PFSK-1 (cell line): ENCODE measurements at regions not wholly inside any gene's neighbourhood (a gene's known extent, or its start where the extent isn't known, plus 50 kb on each side); places are given as distances from the start of the nearest gene placed in this dataset.

Experiments
- FOXP2 ChIP-seq: optimal IDR thresholded peaks from 2 replicates; pipeline ENCODE3; 2011; ENCODE audit warnings: borderline replicate concordance, control low read depth, inconsistent platforms; ENCODE audit not compliant: insufficient read depth; ENCODE audit errors: extremely low read length, extremely low read depth
- POLR2AphosphoS5 ChIP-seq: IDR thresholded peaks from 2 replicates; pipeline ENCODE4 v1.6.1; 2012; ENCODE audit warnings: low read depth, mild to moderate bottlenecking, control low read depth, low read length, moderate library complexity
- SIN3A ChIP-seq: IDR thresholded peaks from 2 replicates; pipeline ENCODE4 v1.6.1; 2012; ENCODE audit warnings: mild to moderate bottlenecking, low read length, moderate library complexity, borderline replicate concordance; ENCODE audit not compliant: insufficient read depth
- TAF1 ChIP-seq: IDR thresholded peaks from 2 replicates; pipeline ENCODE4 v1.6.1; 2012; ENCODE audit warnings: low read length, control low read depth, borderline replicate concordance; ENCODE audit not compliant: insufficient read depth
- TF ChIP-seq, protein P1 (sequence below), 2 experiments: IDR thresholded peaks; 2 replicates each; pipeline versions ENCODE4 v1.6.1 to v1.8.0; 2011 to 2012; ENCODE audit warnings: low read depth in 2 of 2, low read length in 2 of 2, control low read depth in 1 of 2, inconsistent platforms in 1 of 2, mild to moderate bottlenecking in 1 of 2, moderate library complexity in 1 of 2; ENCODE audit not compliant: insufficient read depth in 1 of 2

GRCh38 chr11:115892016-115892415 lies 387.8 kb upstream of the CADM1 start:
- TF ChIP-seq SIN3A (no peak), FOXP2 (no peak), TAF1 (no peak)
- TF ChIP-seq, protein P1, sequence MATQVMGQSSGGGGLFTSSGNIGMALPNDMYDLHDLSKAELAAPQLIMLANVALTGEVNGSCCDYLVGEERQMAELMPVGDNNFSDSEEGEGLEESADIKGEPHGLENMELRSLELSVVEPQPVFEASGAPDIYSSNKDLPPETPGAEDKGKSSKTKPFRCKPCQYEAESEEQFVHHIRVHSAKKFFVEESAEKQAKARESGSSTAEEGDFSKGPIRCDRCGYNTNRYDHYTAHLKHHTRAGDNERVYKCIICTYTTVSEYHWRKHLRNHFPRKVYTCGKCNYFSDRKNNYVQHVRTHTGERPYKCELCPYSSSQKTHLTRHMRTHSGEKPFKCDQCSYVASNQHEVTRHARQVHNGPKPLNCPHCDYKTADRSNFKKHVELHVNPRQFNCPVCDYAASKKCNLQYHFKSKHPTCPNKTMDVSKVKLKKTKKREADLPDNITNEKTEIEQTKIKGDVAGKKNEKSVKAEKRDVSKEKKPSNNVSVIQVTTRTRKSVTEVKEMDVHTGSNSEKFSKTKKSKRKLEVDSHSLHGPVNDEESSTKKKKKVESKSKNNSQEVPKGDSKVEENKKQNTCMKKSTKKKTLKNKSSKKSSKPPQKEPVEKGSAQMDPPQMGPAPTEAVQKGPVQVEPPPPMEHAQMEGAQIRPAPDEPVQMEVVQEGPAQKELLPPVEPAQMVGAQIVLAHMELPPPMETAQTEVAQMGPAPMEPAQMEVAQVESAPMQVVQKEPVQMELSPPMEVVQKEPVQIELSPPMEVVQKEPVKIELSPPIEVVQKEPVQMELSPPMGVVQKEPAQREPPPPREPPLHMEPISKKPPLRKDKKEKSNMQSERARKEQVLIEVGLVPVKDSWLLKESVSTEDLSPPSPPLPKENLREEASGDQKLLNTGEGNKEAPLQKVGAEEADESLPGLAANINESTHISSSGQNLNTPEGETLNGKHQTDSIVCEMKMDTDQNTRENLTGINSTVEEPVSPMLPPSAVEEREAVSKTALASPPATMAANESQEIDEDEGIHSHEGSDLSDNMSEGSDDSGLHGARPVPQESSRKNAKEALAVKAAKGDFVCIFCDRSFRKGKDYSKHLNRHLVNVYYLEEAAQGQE (IDR thresholded peaks at IDR 0.05; ENCODE audit: insufficient read depth in 1 of 2, low read depth in 2 of 2, low read length in 2 of 2), result no peak

- TF ChIP-seq, protein P1 (IDR thresholded peaks at IDR 0.05; ENCODE audit: insufficient read depth in 1 of 2, low read depth in 2 of 2, low read length in 2 of 2), result no peak
- TF ChIP-seq TAF1 (no peak), FOXP2 (no peak), POLR2AphosphoS5 (no peak), SIN3A (no peak)
These were observed 387.4 kb upstream of the CADM1 start for GRCh38 chr11:115891581-115891980.

DNA sequence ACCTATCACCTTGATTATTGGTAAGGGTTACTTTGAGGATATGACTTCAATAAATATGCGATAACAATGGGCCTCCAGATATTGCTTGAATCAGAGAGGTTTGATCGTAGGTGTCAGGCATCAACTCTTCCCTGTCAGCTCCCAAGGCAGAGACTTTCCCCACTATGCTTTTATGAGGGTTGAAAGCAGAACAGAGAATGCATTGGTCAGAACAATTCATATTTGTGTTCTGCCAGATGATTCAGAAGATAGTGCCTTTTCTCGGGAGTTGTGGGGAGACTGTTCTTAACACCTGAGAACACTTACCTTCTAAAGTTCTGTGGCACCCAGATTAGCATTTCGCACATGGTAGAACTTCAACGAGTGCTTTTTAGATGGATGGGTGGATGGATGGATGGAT lies 386.3 kb upstream of the CADM1 start:
- TF ChIP-seq FOXP2, result no peak
- no peak for TF ChIP-seq TAF1

GRCh38 chr11:115889712-115890111 lies 385.5 kb upstream of the CADM1 start:
- TF ChIP-seq, protein P1 (IDR thresholded peaks at IDR 0.05; ENCODE audit: insufficient read depth in 1 of 2, low read depth in 2 of 2, low read length in 2 of 2), result no peak
- no peak for TF ChIP-seq SIN3A
- TF ChIP-seq FOXP2, result no peak
- no peak for TF ChIP-seq TAF1
- TF ChIP-seq POLR2AphosphoS5, result no peak

- TF ChIP-seq TAF1 (no peak), SIN3A (no peak), POLR2AphosphoS5 (no peak), FOXP2 (no peak)
- TF ChIP-seq, protein P1 (IDR thresholded peaks at IDR 0.05; ENCODE audit: insufficient read depth in 1 of 2, low read depth in 2 of 2, low read length in 2 of 2), result no peak
These were observed 383.5 kb upstream of the CADM1 start for GRCh38 chr11:115887727-115888126.
